ENCODE measurements at regions not wholly inside any gene's neighbourhood (a gene's known extent, or its start where the extent isn't known, plus 50 kb on each side); places are given as distances from the start of the nearest gene placed in this dataset.

DNA sequence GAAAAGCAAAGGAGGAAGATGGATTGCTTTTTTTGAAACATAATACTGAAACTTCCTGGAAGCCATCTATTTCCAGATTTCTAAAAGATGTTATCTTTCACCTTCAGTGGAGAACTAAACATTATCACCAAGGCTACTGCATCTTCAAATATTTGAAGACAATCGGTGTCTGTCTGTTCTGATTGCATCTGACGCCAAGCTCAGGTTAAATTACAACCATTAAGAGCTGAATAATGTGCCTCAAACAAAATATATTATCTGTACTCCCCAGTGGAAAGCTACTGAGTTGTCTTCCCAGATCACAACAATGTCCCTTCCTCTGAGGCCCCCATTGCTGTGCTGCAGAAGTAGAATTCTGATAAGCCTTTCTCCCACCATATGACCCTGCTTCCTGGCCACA, 342.3 kb downstream of the PLK2 start:
- Histone ChIP-seq H3K27me3 (ENCODE audit: control insufficient read depth in 5 of 5, insufficient read depth in 4 of 5, low read length in 5 of 5) (no peaks in the 10 kb centered on the region), H3K9ac (ENCODE audit: low read length in 5 of 5) (no peak overlapping the region), H3K36me3 (ENCODE audit: control insufficient read depth in 5 of 5, insufficient read depth in 5 of 5, low read length in 5 of 5) (no peaks in the 10 kb centered on the region), H3K27ac (ENCODE audit: low read depth, low read length) (no peak overlapping the region), H3K4me1 (ENCODE audit: control insufficient read depth in 5 of 5, insufficient read depth in 5 of 5, low read length in 5 of 5) (no peaks in the 10 kb centered on the region), H3K4me3 (ENCODE audit: low read depth in 1 of 5, low read length in 5 of 5) (no peak overlapping the region), H3K9me3 (ENCODE audit: control insufficient read depth in 5 of 5, low read length in 5 of 5) (no peaks in the 10 kb centered on the region)

GRCh38 chr5:58116346-58116745, 343.5 kb downstream of the PLK2 start:
- no peaks in the 10 kb centered on the region for H3K27me3 ChIP-seq (ENCODE audit: control insufficient read depth in 5 of 5, insufficient read depth in 4 of 5, low read length in 5 of 5)
- no peak overlapping the region for H3K9ac ChIP-seq (ENCODE audit: low read length in 5 of 5)
- no peaks in the 10 kb centered on the region for H3K4me1 ChIP-seq (ENCODE audit: control insufficient read depth in 5 of 5, insufficient read depth in 5 of 5, low read length in 5 of 5)
- no peaks in the 10 kb centered on the region for H3K9me3 ChIP-seq (ENCODE audit: control insufficient read depth in 5 of 5, low read length in 5 of 5)
- H3K27ac ChIP-seq (ENCODE audit: low read depth, low read length): no peak overlapping the region
- no peaks in the 10 kb centered on the region for H3K36me3 ChIP-seq (ENCODE audit: control insufficient read depth in 5 of 5, insufficient read depth in 5 of 5, low read length in 5 of 5)
- no peak overlapping the region for H3K4me3 ChIP-seq (ENCODE audit: low read depth in 1 of 5, low read length in 5 of 5)

DNA sequence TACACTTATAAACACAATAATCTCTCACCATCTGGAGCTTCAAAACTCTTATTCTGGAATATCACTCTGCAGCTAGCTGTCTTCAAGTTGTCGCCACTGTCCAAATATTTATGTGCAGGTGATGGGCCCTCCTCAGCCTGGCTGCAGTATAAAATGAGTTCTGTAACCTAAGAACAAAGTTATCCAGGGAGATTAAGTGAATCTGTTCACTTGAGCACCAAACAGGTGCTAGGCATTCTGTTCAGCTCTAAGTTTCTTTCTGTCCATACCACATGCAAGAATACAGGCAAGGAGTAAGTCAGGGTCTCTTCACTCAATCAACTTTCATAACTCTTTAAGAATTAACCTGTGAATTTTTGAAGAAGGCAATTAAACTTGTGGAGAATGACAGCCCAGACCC, 344.1 kb downstream of the PLK2 start:
- Histone ChIP-seq H3K27me3 (ENCODE audit: control insufficient read depth in 5 of 5, insufficient read depth in 4 of 5, low read length in 5 of 5) (no peaks in the 10 kb centered on the region), H3K4me1 (ENCODE audit: control insufficient read depth in 5 of 5, insufficient read depth in 5 of 5, low read length in 5 of 5) (no peaks in the 10 kb centered on the region), H3K9ac (ENCODE audit: low read length in 5 of 5) (no peak overlapping the region)

GRCh38 chr5:58114324-58114723, 345.6 kb downstream of the PLK2 start:
- H3K27me3 ChIP-seq (ENCODE audit: control insufficient read depth in 5 of 5, insufficient read depth in 4 of 5, low read length in 5 of 5): no peaks in the 10 kb centered on the region
- H3K4me1 ChIP-seq (ENCODE audit: control insufficient read depth in 5 of 5, insufficient read depth in 5 of 5, low read length in 5 of 5): no peaks in the 10 kb centered on the region
- no peak overlapping the region for H3K9ac ChIP-seq (ENCODE audit: low read length in 5 of 5)
- H3K36me3 ChIP-seq (ENCODE audit: control insufficient read depth in 5 of 5, insufficient read depth in 5 of 5, low read length in 5 of 5): no peaks in the 10 kb centered on the region
- H3K9me3 ChIP-seq (ENCODE audit: control insufficient read depth in 5 of 5, low read length in 5 of 5): no peaks in the 10 kb centered on the region
- no peak overlapping the region for H3K27ac ChIP-seq (ENCODE audit: low read depth, low read length)
- no peak overlapping the region for H3K4me3 ChIP-seq (ENCODE audit: low read depth in 1 of 5, low read length in 5 of 5)

More for the DNA sequence above, 344.1 kb downstream of the PLK2 start:
- H3K4me3 ChIP-seq (ENCODE audit: low read depth in 1 of 5, low read length in 5 of 5): no peak overlapping the region
- no peaks in the 10 kb centered on the region for H3K36me3 ChIP-seq (ENCODE audit: control insufficient read depth in 5 of 5, insufficient read depth in 5 of 5, low read length in 5 of 5)
- H3K9me3 ChIP-seq (ENCODE audit: control insufficient read depth in 5 of 5, low read length in 5 of 5): no peaks in the 10 kb centered on the region
- H3K27ac ChIP-seq (ENCODE audit: low read depth, low read length): no peak overlapping the region

- H3K27me3 ChIP-seq (ENCODE audit: control insufficient read depth in 5 of 5, insufficient read depth in 4 of 5, low read length in 5 of 5): no peaks in the 10 kb centered on the region
- no peaks in the 10 kb centered on the region for H3K9me3 ChIP-seq (ENCODE audit: control insufficient read depth in 5 of 5, low read length in 5 of 5)
- no peaks in the 10 kb centered on the region for H3K36me3 ChIP-seq (ENCODE audit: control insufficient read depth in 5 of 5, insufficient read depth in 5 of 5, low read length in 5 of 5)
- no peak overlapping the region for H3K9ac ChIP-seq (ENCODE audit: low read length in 5 of 5)
- no peaks in the 10 kb centered on the region for H3K4me1 ChIP-seq (ENCODE audit: control insufficient read depth in 5 of 5, insufficient read depth in 5 of 5, low read length in 5 of 5)
- H3K4me3 ChIP-seq (ENCODE audit: low read depth in 1 of 5, low read length in 5 of 5): no peak overlapping the region
- H3K27ac ChIP-seq (ENCODE audit: low read depth, low read length): no peak overlapping the region
Observed at GRCh38 chr5:58113172-58113571, 346.7 kb downstream of the PLK2 start.

DNA sequence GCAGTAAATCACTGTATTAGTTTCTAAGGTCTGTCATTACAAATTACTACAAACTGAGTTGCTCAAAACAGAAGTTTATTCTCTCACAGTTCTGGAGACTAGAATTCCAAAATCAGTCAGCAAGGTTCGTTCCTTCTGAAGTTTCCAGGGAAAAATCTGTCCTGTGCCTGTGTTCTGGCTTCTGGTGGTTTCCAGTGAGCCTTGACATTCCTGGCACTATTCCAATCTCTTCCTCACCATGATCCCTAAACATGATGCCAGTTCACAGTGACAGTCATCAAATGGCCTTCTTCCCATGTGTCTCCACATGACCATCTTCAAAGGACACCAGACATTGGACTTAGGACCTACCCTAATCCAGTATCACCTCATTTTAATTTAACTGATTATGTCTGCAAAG, 351.4 kb downstream of the PLK2 start:
- H3K27me3 ChIP-seq (ENCODE audit: control insufficient read depth in 5 of 5, insufficient read depth in 4 of 5, low read length in 5 of 5): no peaks in the 10 kb centered on the region
- no peaks in the 10 kb centered on the region for H3K36me3 ChIP-seq (ENCODE audit: control insufficient read depth in 5 of 5, insufficient read depth in 5 of 5, low read length in 5 of 5)
- no peaks in the 10 kb centered on the region for H3K4me1 ChIP-seq (ENCODE audit: control insufficient read depth in 5 of 5, insufficient read depth in 5 of 5, low read length in 5 of 5)
- H3K27ac ChIP-seq (ENCODE audit: low read depth, low read length): no peak overlapping the region
- H3K4me3 ChIP-seq (ENCODE audit: low read depth in 1 of 5, low read length in 5 of 5): no peak overlapping the region
- no peak overlapping the region for H3K9ac ChIP-seq (ENCODE audit: low read length in 5 of 5)
- H3K9me3 ChIP-seq (ENCODE audit: control insufficient read depth in 5 of 5, low read length in 5 of 5): no peaks in the 10 kb centered on the region

DNA sequence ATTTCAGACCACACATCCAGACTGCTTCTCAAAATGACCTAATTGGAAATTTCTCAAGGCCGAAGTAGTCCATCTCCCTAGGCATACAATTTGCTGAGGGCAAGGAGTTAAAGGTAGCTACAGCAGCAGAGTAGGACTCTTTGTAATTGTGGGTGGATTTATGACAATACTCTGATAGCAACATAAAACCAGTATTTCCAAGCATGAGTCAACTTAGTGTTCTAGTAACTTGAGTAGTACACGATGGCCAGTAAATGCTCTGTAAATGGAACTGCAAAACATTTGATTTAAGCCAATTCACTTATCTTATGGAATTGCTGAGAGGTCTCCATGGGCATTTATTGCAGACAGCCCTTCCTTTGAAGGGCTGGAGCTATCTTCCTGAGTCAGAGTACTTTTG, 352.2 kb downstream of the PLK2 start:
- Histone ChIP-seq H3K4me3 (ENCODE audit: low read depth in 1 of 5, low read length in 5 of 5) (no peak overlapping the region), H3K27me3 (ENCODE audit: control insufficient read depth in 5 of 5, insufficient read depth in 4 of 5, low read length in 5 of 5) (no peaks in the 10 kb centered on the region), H3K36me3 (ENCODE audit: control insufficient read depth in 5 of 5, insufficient read depth in 5 of 5, low read length in 5 of 5) (no peaks in the 10 kb centered on the region), H3K4me1 (ENCODE audit: control insufficient read depth in 5 of 5, insufficient read depth in 5 of 5, low read length in 5 of 5) (no peaks in the 10 kb centered on the region), H3K27ac (ENCODE audit: low read depth, low read length) (no peak overlapping the region), H3K9me3 (ENCODE audit: control insufficient read depth in 5 of 5, low read length in 5 of 5) (no peaks in the 10 kb centered on the region), H3K9ac (ENCODE audit: low read length in 5 of 5) (no peak overlapping the region)

DNA sequence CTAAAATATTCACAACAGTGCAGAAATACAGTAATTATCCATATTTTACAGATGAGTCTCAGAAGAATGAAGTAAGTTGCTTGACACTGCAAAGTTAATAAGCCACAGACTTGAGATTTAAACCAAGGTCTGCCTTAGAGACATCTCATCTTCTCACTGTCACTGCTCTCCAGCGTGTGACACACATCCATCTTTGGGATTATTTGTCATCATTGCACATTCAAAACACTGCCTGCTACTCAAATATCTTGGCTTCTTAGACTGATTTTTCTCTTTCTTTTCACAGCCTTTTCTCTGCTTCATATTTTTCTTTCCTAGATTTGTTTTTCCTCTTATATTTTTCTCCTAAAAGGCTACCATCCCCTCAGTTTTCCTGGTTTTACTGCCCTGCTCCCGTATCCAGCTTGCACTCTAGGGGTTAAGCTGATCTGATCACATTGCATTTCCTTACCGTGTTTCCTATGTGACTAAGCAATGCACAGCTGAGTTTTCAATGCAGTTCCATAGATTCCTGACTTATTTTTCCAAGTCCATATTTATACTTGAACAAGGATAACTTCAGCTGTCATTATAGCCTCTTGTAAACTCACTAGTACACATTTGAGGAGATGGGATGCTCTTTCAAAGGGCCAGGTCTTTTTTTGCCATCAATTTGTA, 353.0 kb downstream of the PLK2 start:
- Histone ChIP-seq H3K36me3 (ENCODE audit: control insufficient read depth in 5 of 5, insufficient read depth in 5 of 5, low read length in 5 of 5) (no peaks in the 10 kb centered on the region), H3K27me3 (ENCODE audit: control insufficient read depth in 5 of 5, insufficient read depth in 4 of 5, low read length in 5 of 5) (no peaks in the 10 kb centered on the region), H3K27ac (ENCODE audit: low read depth, low read length) (no peak overlapping the region), H3K9ac (ENCODE audit: low read length in 5 of 5) (no peak overlapping the region), H3K4me3 (ENCODE audit: low read depth in 1 of 5, low read length in 5 of 5) (no peak overlapping the region), H3K9me3 (ENCODE audit: control insufficient read depth in 5 of 5, low read length in 5 of 5) (no peaks in the 10 kb centered on the region), H3K4me1 (ENCODE audit: control insufficient read depth in 5 of 5, insufficient read depth in 5 of 5, low read length in 5 of 5) (no peaks in the 10 kb centered on the region)

GRCh38 chr5:58105836-58106235, 354.1 kb downstream of the PLK2 start:
- H3K36me3 ChIP-seq (ENCODE audit: control insufficient read depth in 5 of 5, insufficient read depth in 5 of 5, low read length in 5 of 5): no peaks in the 10 kb centered on the region
- H3K4me1 ChIP-seq (ENCODE audit: control insufficient read depth in 5 of 5, insufficient read depth in 5 of 5, low read length in 5 of 5): no peaks in the 10 kb centered on the region
- H3K27me3 ChIP-seq (ENCODE audit: control insufficient read depth in 5 of 5, insufficient read depth in 4 of 5, low read length in 5 of 5): no peaks in the 10 kb centered on the region
- no peak overlapping the region for H3K4me3 ChIP-seq (ENCODE audit: low read depth in 1 of 5, low read length in 5 of 5)
- no peaks in the 10 kb centered on the region for H3K9me3 ChIP-seq (ENCODE audit: control insufficient read depth in 5 of 5, low read length in 5 of 5)
- no peak overlapping the region for H3K27ac ChIP-seq (ENCODE audit: low read depth, low read length)
- no peak overlapping the region for H3K9ac ChIP-seq (ENCODE audit: low read length in 5 of 5)

GRCh38 chr5:58099257-58099656, 360.6 kb downstream of the PLK2 start:
- no peak overlapping the region for H3K4me3 ChIP-seq (ENCODE audit: low read depth in 1 of 5, low read length in 5 of 5)
- no peaks in the 10 kb centered on the region for H3K27me3 ChIP-seq (ENCODE audit: control insufficient read depth in 5 of 5, insufficient read depth in 4 of 5, low read length in 5 of 5)
- no peaks in the 10 kb centered on the region for H3K36me3 ChIP-seq (ENCODE audit: control insufficient read depth in 5 of 5, insufficient read depth in 5 of 5, low read length in 5 of 5)
- H3K4me1 ChIP-seq (ENCODE audit: control insufficient read depth in 5 of 5, insufficient read depth in 5 of 5, low read length in 5 of 5): no peaks in the 10 kb centered on the region
- no peak overlapping the region for H3K27ac ChIP-seq (ENCODE audit: low read depth, low read length)
- H3K9me3 ChIP-seq (ENCODE audit: control insufficient read depth in 5 of 5, low read length in 5 of 5): peaks cover 0 to 2% (median 0%) of the 10 kb centered on the region in 5 donors
- H3K9ac ChIP-seq (ENCODE audit: low read length in 5 of 5): no peak overlapping the region

DNA sequence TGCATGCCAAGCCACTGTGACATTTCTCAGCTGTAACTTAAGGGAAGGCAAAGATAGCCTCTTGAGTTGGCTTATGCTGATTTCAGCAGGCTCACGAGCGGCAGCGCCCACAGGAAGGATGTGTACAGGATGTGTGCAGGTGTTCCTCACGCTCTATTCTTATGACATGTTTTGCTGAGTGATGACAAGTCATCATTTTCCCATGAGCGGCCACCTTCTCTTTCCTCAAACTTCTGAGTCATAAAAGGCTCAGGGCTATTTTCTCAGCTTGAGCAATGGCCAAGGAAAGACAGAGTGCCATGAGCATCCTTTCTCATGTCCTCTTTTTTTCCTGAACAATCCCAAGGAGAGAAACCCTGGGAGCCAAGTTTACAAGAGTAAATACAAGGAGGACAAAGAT, 365.9 kb downstream of the PLK2 start:
- Histone ChIP-seq H3K4me1 (ENCODE audit: control insufficient read depth in 5 of 5, insufficient read depth in 5 of 5, low read length in 5 of 5) (peaks cover 0 to 11% (median 3%) of the 10 kb centered on the region in 5 donors), H3K9me3 (ENCODE audit: control insufficient read depth in 5 of 5, low read length in 5 of 5) (no peaks in the 10 kb centered on the region), H3K4me3 (ENCODE audit: low read depth in 1 of 5, low read length in 5 of 5) (no peak overlapping the region), H3K27ac (ENCODE audit: low read depth, low read length) (no peak overlapping the region), H3K9ac (ENCODE audit: low read length in 5 of 5) (no peak overlapping the region), H3K36me3 (ENCODE audit: control insufficient read depth in 5 of 5, insufficient read depth in 5 of 5, low read length in 5 of 5) (no peaks in the 10 kb centered on the region), H3K27me3 (ENCODE audit: control insufficient read depth in 5 of 5, insufficient read depth in 4 of 5, low read length in 5 of 5) (no peaks in the 10 kb centered on the region)
